Superior temporal gyrus (tissue), 1 donor: ENCODE measurements at regions not wholly inside any gene's neighbourhood (a gene's known extent, or its start where the extent isn't known, plus 50 kb on each side); places are given as distances from the start of the nearest gene placed in this dataset.
A peak's percentile ranks its signal among the peaks of the same experiment; 100 is the strongest.

Source experiments
- DNase-seq: peaks from one replicate; pipeline ENCODE4 v3.0.0-alpha.2; 2016; ENCODE audit errors: extremely low spot score

DNA sequence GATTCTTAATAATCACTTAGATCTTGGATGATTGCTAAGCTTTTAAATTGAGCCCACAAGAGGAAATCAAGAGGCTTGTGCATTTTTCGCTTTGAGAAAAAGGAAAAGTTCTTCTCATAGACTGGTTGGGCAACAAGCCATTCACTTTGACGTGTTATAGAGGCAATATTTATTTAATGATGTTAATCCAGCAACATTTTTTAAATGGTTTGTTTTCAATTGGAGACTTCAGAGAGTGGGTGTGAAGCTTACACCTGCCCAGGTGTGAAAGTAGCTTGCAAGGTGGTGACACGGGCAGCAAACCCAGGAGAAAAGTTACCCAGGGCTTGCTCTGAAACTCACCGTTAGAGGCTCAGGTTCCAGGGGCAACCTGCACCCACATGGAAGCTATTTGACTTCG lies 858.9 kb downstream of the GALR1 start:
- DNase-seq, result no peak

DNA sequence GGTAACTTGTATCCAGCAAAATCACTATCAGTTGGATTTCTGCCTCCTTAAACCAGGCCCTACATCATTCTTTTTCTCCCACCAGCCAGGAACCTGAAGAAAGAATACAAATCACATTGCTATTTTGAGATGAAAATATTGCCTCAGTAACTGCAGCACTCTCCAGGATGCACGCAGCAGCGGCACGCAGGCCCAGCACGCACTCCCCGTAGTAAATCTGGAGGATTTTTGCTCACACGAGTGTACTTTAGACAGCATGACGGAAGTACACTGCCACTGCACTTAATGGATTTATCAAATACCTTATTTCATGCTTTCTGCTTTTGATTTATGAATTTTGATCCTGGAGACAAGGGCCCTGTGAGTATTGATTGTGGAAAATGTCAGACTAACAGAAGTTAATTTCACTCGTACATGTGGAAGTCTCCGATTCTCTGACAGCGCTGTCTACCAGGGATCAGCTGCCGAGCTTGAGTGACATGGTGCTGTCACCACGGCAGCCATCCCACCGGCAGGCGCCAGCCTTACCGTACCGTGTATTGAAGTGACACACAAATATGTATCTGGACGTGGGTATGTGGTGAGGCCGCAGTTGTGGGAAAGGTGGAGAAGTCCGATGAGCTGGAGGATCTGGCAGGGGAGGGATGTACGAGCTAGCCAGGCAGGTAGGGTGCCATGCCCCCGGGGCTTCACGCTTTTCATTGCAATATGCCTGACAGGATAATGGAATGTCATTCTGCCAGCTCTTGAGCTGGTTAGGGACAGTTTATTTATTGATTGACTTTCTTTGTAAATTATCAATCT lies 863.7 kb downstream of the GALR1 start:
- DNase-seq, result no peak

DNA sequence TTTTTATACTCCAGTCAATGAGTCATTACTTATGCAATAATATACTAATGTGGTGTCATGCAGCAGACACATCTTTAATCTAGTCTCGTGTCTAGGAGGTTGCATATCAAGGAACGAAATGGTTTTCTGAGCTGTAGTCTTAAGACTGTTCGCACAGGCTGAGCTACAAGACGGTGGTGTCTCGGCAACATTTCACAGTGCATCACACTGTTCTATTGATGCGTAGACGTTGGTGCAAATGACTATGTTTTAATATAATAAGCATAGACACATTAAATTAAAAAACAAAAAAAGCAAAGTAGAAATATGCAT lies 864.2 kb downstream of the GALR1 start:
- DNase-seq, result no peak

DNA sequence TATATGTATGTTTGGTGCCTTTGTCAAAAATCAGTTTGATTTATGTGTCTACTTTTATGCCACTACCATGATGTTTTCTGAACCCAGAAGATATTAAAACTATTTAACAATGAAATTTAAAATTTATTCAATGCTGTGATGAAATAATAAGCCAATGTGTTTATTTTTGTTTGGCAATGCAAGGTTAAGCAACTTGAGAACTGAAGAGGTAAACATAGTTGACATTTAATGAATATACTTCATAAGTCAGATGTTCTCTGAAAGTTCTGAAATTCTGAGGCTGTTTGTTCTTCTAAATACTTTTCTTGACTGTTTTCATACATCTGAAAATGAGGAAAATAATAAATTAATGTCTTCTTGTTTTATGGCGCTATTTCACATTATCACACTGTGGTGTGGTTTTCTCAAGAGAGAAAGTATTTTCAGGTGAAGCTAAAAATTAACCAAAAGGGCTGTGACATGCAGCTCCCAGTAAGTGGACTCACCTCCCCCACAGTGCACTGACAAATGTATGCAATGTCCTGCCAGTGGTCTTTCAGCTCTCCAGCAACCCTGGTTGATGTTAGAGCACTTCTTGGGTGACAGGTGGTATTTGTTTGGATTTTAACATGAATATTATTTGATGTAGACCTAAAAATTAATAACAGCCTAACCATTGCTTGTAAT lies 863.6 kb upstream of the SALL3 start:
- DNase-seq, result no peak

DNA sequence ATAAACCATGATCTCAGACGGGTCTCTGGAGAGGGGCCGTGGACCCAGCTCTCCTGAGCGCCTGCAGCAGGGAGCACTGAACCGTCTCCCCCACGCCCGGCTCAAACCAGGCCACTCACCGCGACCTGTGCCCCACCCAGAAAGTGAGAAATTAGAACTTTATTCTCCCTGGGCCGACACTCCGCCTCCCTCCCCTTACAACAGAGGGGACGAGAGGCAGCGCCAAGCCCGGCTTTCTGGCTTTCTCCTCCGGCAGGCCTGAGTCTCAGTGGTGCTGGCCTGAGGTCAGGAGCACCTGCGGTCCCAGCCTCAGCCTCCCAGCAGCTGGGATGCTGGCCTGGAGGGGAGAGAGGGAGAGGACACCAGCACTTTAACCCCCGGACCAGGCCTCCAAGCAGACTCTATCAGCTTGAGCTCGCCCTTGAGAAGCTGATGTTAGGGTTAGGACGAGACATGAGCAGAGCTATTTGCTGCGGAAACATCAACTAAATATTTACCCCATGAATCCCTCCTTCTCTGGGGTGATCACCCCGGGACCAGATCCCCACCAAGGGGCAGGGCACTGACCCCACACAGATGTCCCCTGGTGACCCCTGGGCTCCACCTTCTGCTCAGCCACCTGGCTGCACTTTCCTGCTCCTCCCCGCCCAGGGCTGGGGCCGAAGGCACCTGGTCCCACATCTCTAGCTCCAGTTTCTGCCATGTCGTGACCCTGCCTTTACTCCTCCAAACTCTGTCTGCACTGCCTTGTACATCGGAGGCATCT lies 856.3 kb upstream of the SALL3 start:
- no peak for DNase-seq

DNA sequence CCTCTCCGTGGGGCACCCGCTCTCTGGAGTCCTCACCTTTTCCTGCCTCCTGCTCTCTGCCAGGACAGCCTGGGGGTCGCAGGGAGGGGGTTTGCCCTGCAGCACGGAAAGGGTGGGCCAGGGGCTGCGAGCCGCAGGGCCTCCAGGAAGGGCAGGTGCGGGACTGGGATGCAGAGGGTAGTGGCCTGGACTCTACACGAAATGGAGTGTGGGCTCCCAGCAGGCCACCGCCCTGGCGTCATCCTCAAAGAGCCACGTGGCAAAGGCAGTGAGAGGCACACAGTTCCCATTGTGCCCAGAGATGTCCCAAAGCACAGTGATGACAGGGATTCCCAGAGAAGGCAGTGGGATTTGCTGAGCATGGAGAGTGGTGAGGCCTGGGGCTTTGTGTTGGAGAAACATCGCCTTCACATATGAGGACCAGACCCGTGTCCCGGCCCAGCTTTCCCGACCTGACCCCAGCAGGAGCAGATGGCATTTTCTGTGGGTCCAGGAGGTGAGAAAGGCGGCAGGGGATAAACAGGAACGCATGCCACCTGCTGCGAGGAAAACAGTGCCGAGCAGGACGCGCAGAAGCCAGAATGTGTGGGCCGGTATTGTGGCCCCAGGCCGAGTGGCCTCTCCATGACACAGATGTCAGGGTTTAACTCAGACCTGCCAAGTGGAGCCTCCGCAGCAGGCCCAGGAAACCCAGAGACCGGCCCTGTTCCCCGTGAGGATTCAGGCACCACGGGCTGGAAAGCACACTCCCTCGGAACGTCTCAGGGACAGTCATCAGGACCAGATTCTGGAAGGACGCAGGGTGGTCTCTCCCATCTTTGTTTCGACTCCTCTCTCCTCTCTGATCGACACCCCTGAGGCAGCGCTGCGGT lies 855.5 kb upstream of the SALL3 start:
- no peak for DNase-seq

DNA sequence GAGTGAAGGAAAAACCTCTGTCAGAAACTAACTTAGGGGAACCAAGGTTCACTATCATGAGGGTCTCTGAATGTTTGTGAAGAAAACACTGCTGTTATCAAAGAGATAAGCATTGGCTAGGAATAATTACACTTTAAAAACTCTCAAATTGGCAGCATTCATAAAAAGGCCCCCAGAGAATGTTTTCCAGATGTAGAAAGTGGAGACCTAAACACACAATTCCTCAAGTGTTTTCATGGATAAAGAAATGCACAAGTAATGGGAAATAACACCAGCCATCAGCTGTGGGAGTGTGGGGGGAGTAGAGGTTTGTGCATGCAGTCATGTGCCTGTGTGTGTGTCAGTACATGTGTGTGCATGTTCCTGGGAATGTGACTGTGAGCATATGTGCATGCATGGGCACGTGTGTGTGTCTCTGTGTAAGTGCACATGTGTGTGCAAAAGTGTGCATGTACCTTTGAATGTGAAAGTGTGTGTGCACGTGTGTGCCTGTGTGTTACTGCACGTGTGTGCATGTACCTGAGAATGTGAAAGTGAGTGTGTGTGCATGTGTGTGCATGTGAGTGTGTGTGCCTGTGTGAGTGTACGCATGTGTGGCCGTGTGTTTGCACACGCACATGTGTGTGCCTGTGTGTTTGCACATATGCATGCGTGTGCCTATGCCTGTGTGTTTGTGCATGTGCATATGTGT lies 854.3 kb upstream of the SALL3 start:
- DNase-seq, result no peak

DNA sequence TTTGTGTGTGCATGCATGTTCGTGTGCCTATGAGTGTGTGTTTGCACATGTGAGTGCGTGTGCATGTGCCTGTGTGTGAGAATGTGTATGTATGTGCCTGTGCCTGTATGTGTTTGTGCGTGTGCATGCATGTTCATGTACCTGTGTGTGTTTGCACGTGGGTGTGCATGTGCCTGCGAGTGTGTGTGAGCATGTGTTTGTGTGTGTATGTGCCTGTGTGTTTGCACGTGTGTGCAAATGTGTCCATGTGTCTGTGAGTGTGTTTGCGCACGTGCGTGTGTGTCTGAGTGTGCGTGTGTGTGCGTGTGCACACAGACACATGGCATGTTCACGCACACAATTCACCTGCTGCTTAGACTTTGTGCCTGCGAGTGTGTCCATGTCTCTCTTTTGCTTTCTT lies 853.5 kb upstream of the SALL3 start:
- DNase-seq, result no peak

DNA sequence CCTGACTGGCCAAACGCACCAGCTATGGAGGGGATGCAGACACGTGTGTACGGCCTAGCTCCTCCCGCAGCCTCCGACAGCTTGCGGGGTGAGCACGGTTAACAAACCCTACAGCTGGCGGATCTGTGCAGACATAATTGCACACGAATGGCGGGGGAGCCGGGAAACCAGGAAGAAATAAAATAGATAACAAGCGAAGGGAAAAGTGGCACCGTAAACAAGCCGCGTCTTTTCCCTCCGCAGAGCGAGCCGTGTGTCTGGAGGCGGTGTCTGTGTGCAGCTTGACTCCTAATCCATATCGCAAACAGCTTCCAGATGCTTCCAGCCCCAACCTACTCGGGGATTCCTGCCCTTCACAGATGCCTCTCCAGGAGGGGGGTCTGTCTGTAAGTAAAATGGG lies 853.1 kb upstream of the SALL3 start:
- no peak for DNase-seq

DNA sequence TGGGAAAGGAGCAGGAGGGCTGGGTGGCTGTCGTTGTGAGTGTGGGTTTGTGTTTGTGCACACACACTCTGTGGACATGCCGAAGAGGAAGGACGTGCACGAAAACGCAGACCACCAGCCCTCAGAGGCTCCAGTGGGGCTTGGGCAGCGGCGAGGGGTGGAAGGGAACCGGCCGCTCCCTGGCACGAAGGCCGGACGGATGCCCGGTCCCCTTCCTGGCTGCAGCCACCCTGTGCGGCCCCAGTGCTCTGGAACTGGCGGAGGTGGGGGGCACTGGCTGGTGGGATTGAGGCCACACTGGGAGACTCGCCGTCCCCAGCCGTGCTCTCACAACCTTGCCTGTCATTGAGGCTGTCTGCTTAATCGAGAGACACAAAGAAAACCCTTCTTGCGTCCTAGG lies 852.6 kb upstream of the SALL3 start:
- no peak for DNase-seq

DNA sequence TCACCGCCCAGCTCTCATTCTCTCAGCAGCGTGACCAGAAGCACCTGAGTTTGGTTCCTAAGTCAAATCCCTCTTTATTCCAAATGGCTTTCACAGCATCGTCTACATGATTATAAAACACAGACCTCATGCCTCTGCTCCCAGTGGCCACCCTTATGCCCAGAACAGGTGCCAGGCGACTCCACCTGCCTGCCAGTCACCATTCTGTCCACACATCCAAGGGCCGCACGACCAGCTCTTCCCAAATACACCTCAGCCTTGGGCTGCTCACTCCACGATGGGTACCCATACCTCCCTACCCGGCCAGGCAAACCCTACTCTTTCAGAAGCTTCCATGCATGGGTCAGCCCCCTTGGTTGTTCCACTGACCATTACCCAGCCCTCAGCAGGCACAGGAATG lies 851.6 kb upstream of the SALL3 start:
- no peak for DNase-seq

DNA sequence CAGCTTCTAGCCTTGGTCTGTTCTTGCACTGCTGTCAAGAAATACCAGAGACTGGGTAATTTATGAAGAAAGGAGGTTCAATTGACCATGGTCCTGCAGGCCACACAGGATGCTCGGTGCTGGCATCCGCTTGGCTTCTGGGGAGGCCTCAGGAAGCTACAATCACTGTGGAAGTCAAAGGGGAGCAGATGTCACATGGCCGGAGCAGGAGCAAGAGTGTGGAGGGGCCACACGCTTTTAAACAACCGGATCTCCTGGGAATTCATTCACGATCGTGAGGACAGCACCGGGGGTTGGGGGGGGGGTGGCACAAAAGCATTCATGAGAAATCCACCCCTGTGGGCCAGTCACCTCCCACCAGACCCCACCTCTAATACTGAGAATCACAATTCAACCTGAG lies 850.4 kb upstream of the SALL3 start:
- DNase-seq, result no peak

DNA sequence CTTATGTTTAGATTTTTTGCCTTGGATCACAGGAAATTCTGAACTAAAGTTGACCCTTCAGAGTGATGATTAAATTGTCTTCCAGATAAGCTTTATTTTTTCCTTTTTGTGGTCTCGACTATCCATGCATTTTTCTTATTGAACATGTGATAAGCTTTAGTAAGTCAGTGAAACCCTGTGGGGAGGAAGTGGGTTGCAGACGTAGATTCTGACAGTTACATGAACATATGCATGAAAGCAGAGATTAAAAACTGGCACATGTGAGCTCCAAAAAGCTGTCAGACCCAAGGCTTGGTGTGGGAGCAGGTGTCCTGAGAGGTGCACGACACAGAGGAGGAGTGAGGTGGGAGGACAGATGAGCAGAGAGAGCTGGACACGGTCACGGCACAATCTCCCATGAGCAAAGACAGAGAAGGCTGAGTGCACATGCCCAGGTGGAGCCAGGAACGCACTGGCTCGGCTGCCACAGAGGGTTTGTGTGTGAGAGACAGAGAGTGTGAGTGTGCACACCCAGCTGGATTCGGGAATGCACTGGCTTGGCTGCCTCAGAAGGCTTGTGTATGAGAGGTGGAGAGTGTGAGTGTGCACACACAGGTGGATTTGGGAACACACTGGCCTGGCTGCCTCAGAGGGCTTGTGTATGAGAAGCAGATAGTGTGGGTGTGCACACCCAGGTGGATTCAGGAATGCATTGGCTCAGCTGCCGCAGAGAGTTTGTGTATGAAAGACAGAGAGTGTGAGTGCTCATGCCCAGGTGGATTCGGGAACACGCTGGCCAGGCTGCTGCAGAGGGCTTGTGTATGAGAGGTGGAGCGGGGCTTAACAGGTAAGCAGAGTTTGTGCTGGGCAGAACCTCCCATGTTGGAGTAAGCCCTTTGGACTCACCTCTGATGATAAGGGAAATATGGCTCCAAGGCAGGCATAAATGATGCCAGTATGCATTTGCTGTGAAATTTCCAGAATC lies 849.1 kb upstream of the SALL3 start:
- no peak for DNase-seq

DNA sequence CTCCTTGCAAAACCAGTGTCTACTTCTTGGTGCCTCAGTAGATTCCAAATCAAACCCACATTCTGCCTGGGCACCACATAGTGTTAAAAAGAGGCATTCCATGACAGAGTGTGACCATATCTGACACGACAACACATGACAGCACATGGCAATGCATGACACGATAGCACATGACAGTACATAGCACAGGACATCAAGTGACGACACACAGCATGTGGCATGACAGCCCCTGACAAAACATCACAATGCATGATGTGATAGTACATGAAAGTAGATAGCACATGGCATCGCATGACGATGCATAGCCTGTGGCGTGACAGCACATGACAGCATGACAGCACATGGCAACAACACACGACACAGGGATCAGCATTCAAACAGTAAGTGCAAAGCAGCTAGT lies 845.9 kb upstream of the SALL3 start:
- DNase-seq, result no peak

DNA sequence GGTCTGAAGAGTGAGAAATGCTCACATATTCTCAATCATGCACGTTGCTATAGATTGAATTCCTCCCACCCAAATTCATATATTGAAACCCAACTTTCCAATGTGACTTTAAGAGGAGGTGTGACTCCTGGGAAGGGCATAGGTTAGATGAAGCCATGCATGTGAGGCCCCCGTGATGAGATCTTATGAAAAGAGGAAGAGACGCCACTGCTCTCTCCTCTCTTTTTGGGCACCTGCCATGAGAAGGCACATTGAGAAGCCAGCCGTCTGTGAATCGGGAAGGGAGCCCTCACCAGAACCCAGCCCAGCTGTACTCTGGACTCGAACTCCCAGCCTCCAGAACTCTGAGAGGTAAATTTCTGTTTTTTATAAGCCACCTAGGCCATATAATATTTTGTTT lies 842.6 kb upstream of the SALL3 start:
- DNase-seq, result no peak

DNA sequence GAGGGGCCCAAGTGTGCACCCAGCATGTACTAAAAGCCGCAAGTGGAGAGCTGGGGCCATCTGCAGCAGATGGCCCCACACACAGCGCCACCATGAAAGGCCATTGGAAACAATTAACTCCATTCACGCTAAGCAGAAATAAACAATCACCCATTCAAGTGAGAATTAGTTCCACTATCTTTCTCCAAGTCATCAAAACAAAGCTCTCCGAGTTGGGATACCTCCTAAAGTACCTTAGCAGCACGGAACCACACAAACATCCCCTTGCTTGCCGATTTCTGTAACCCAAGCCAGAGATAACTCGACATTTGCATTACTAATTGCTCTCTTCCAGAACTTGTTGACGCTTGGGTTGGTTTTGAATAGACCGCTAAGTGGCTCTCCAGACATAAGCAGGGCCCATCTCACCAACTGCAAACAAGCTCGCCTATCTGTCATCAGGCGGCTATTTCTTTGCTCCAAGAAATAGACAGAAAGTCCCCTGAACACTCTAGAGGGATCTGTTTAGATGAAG lies 840.6 kb upstream of the SALL3 start:
- DNase-seq, result peak; percentile 66

DNA sequence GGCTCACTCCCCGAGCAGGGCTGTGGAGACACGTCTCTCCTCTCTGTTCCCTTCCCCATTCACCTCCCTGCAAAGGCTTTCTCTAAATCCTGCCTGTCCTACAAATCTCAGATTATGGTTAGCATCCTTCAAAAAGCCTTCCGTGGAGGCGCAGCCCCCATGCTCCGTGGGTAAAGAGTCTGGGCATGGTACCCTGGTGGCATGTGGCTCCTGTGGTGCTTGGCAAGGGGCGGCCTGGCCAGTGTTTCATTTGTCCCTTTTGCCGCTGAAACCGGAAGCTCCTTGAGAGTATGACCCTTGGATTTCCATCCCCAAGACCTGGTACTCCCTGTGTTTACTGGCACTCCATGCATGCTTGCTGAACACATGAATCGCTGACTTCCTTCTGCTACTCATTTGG lies 839.3 kb upstream of the SALL3 start:
- DNase-seq, result no peak

DNA sequence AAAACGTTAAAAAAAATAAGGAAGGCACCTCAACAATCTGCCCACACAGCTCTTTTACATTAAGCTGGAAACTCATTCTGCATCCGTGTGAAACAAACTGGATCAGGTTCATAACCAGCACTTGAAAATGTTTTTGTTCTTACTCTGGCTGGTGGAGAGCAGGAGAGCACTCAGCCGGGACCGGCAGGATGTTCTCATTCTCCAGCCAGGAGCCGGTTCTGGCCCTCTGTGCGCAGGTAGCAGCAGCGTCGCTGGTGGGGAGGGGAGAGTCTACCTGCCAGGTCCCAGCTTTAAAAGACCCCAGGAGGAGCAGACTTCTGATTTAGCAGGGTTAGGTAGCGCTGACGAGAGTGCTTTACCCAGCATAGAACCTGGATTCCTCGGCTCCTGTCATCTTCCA lies 834.9 kb upstream of the SALL3 start:
- DNase-seq, result no peak

DNA sequence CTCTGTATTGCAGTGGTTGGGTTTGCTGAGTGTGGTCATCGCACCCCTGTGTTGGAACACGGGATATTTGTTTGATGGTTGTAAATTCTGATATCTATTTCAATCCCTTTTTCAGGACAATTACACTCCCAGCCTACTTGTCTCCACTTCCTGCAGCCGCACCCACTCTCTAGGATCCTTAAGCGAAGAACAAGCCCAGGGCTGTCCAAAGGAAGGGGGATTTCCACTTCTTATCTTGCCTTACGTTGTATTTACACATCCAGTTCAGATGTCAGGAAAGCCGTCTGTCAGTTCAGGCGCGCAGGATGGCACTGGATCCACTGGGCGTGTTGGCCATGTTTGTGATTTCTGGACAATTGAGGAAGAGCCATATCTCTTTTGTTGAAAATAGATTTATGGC lies 834.5 kb upstream of the SALL3 start:
- no peak for DNase-seq
